D341Med (cell line): ENCODE measurements at regions not wholly inside any gene's neighbourhood (a gene's known extent, or its start where the extent isn't known, plus 50 kb on each side); places are given as distances from the start of the nearest gene placed in this dataset.
A peak's percentile ranks its signal among the peaks of the same experiment; 100 is the strongest.

Experiments used
- DNase-seq: peaks from one replicate; pipeline ENCODE4 v3.0.0; 2012; ENCODE audit warnings: low spot score

DNA sequence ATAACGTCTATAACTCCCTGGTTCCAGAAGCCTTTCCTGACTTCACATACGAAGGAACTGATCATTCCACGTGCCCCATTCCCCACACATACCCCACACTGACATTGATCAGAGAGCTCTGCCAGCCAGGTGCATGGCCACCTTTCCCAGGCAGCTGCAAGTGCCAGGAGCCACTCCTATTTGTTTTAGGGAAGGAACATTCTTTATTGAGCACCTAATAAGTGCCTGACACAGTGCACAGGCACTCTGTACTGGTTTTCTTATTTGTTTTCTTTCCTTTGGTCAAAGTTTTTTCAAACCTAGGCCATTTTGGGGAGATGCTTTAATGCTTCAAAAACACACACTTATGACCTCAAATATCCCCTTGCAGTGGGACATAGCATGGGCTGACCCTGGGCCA is 50.0 kb downstream of the PITPNM2 start:
- no peak for DNase-seq

GRCh38 chr12:123100450-123100849 is 50.4 kb downstream of the PITPNM2 start:
- no peak for DNase-seq

- DNase-seq: peak; percentile 45
Measured at GRCh38 chr12:123099560-123100192, 51.2 kb downstream of the PITPNM2 start.

- DNase-seq: no peak
Measured at GRCh38 chr12:123098780-123099179, 52.1 kb downstream of the PITPNM2 start.

- DNase-seq: peak; percentile 85
Measured at GRCh38 chr12:123097561-123098084, 53.3 kb downstream of the PITPNM2 start.

DNA sequence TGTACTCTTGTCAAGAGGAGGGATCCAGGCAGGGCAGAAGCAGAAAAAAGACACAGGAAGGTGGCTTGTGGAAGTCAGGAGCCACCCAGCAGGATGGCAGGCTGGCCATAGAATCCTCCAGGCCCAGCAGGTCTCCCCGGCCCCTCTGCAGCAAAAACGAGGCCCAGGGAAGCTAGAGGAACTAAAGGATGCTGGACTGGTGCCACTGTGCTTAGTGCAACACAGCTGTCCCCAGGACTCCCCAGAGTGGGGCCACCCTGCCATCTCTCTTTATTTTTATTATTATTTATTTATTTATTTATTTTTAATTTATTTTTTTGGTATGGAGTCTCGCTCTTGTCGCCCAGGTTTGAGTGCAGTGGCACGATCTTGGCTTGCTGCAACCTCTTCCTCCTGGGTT is 54.1 kb downstream of the PITPNM2 start:
- no peak for DNase-seq

DNA sequence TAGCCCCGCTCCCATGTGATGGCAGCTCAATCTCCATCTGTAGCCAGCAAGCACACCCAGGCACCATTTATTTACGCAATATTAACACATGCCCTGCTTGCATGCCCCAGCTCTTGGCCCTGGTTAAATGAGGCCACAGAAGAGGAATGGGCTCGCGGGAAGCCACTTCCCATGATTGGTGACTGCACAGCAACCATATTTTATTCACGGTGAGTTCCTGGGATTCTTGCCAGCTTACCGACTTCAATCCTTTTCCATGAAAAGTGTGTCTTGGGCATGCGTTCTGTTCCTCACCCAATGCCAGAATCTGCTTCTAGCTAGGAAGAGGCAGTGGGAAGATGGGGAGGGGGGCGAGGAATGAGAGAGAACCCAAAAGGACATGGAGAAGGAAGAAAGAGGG is 54.7 kb downstream of the PITPNM2 start:
- DNase-seq: no peak

DNA sequence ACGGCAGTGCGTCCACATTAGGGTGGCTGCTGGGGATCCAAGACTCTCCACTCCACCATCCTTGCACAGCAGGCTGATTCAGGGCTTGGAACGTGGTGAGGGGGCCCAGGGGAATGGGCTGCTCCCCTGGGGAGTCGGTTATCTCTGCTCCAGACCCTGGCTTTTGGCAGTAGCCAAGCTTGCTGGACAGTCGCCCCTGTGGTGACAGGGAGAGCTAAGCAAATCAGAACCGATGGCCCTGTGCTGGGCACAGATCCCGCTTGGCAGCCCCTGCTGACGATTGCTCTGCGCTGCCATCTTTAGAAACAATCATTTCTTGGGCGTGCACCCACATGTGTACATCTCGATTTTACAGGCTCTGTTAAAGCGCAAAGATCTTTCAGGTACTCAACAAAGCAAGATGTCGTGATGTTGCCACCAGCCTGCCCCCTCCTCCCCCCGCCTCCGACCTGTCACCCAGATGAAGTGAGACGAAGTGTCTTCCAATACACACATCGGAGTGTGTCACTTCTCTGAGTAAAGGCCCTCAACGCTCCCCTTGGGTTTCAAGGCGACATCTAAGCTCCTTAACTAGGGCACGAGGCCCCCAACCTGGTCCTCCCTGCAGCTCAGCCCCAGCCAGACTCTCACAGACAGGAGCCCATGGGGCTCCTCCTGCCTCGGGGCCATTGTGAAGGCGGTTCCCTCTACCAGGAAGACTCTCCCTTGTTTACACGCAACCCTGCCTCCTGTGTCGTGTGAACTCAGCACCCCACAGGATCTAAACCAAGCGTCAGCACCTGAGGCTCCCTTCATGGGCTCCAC is 55.6 kb downstream of the PITPNM2 start:
- DNase-seq: no peak

DNA sequence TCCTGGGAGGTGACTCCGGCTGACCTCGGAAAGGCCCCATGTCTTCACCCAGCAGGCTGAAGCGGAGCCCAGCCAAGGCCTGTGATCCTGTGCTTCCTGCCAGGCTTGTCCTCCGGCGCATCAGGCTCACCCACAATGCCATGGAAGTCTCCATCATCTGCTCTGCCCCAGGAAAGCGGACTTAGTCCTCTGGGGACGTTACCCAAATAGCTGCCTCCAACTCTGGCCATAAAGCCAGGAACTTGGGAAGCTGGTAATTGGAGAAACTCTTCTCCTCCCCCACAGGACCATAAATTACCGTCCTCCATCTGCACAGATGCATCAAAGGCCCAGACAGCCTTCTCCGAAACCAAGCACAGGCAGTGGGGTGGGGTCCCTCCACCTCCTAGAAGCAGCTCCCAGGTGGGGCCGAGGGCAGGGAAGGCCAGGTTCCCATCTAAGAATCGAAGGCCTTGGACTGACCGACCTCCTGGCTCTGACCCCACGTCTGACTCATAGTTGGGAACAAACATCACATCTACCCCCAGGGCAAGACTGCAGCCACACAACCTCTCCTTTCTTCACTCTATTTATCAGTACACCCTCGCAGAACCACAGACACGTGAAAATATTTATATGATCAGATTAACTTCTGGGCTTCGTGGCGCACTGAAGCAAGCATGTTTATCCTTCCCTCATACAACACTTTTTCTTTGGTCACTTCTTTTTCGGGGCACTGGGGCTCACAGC is 56.4 kb downstream of the PITPNM2 start:
- no peak for DNase-seq

GRCh38 chr12:123092866-123093265 is 58.0 kb downstream of the PITPNM2 start:
- no peak for DNase-seq

DNA sequence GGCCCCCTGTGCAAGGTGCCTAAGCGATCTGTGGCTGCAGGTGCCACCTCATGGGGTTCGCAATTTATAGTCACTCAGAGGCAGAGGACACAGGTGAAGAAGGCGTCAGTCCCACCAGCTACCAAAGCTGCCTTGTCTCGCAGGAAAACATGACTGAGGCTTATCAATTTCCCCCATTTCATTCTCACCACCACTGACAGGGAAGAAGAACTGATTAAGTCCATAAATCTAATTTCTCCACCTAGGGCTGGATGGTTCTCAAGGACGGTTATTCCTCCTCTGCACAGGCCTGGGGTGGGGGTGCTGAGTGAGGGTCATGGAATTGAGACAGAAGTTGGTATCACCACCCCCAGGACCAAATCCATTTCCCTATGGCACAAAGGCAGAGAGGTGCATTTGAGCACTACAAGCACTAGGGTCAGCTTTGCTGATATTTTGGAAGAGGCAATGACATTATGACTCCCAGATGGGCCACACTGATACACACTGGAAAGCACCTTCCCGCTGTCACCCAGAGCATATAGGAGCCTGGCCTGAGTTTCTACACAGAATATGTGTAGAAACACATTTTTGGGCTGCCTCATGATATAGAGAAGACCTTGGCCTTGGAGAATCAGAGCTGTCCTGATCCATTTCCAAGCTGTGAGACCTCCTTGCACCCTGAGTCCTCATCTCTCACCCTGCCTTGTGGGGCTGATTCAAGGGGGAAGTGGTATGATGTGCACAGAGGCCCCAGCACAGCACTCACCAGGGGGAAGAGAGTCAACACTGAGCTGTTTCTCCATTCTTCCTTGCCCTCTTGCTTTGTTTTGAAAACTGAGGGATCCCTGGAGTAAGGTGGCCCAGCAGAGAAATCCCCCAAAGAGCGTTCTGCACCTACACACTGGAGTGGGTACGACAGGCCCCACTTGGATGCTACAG is 59.4 kb downstream of the PITPNM2 start:
- no peak for DNase-seq

DNA sequence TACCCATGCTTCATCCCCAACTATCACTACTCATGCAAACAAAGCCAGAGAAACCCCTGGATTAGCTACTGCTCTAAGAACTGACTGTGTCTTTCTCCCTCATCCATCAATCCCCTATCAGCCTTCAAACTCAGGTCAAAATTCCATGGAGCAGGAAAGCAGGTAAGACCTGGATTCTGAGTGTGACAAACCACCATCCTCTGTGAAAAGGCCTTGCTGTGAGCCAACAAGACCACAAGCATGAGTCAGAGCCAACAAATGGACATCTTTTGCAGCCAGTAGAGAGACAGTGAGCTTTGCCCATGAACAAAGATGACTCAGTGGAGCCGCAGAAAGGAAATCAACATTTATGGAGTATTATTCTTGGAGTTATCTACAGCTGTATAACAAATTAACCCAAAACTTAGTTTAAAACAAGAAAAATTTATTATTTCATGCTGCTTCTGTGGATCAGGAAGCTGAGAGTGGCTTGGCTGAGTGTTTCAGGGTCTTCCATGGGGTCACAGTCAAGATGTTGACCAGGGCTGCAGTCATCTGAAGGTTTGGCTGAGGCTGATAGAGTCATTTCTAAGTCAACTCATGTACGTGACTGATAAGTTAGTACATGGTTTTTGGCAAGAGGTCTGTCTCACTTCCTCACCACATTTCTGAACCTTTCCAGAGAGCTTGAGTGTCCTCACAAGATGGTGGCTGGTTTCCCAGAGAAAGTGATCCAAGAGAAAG is 61.1 kb downstream of the PITPNM2 start:
- no peak for DNase-seq

- DNase-seq: no peak
Measured at GRCh38 chr12:123089140-123089539, 61.8 kb downstream of the PITPNM2 start.

DNA sequence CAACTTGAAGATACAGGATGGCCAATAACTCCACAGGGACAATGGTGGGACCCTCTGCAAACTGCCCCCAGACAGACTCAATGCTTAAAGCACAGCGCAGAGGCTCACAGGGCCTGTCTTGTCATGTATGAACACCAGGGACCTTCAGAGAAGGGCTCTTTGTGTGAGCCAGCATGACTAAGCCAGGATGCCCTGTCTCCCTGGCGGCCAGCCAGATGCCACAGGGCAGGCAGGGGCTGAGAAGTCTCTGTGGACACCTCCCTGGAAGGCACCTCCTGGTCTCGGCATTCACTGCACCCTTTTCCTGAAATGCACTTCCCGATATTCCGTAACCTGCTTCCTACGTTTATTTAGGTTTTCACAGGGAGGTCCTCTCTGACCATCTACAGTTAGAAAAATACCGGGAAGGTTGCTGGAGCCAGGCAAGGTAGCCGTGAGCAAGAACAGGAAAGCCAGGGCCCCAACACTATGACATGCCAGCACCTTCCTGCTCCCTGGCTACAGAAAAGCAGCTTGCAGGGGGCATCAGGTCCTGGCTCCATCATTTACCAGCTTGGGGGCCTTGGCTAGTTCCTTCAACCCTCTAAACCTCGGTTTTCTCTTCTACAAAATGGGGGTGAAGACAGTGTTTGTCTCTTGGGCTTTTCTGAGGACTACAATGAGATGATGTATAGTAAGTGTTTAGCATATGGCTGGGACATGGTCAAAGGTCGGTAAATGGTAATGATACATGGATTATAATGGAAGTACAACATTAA is 65.0 kb downstream of the PITPNM2 start:
- DNase-seq: no peak

DNA sequence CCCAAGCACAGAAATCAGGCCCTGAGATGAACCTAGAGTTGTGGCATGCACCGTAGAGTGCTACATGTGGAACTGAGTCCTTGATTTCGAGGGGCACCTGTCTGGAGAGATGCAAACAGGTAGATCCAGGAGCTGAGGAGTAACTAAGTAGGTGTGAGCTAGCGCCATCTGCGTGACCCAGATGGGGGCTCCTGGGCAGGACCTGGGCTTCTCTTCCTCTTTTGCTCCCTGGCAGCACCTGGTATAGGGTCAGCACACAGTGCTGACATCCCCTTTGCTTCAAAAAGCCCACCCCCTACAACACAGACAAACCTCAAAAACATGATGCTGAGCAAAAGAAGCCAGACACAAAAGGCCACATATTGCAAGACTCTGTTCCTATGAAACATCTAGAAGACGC is 65.8 kb downstream of the PITPNM2 start:
- no peak for DNase-seq

GRCh38 chr12:123083661-123084571 is 67.0 kb downstream of the PITPNM2 start:
- no peak for DNase-seq

- DNase-seq: no peak
Measured at GRCh38 chr12:123080634-123081033, 70.3 kb downstream of the PITPNM2 start.

GRCh38 chr12:123078531-123079155 is 72.2 kb downstream of the PITPNM2 start:
- no peak for DNase-seq

GRCh38 chr12:123078120-123078465 is 72.8 kb downstream of the PITPNM2 start:
- peak; percentile 60 for DNase-seq
